ENCODE measurements at regions not wholly inside any gene's neighbourhood (a gene's known extent, or its start where the extent isn't known, plus 50 kb on each side); places are given as distances from the start of the nearest gene placed in this dataset.

- no peak for DNase-seq (ENCODE audit: low spot score)
Measured at GRCh38 chr1:201688514-201688913, 140.4 kb upstream of the IPO9 start.

- no peak for DNase-seq (ENCODE audit: low spot score)
Measured at GRCh38 chr1:201689647-201690046, 139.3 kb upstream of the IPO9 start.

GRCh38 chr1:201690528-201690927 is 138.4 kb upstream of the IPO9 start:
- no peak for DNase-seq (ENCODE audit: low spot score)

- no peak for DNase-seq (ENCODE audit: low spot score)
Measured at GRCh38 chr1:201691716-201692554, 137.0 kb upstream of the IPO9 start.

- no peak for DNase-seq (ENCODE audit: low spot score)
Measured at GRCh38 chr1:201692555-201693394, 136.2 kb upstream of the IPO9 start.

- DNase-seq (ENCODE audit: low spot score): no peak
Measured at GRCh38 chr1:201693890-201694607, 134.9 kb upstream of the IPO9 start.

- DNase-seq (ENCODE audit: low spot score): no peak
Measured at GRCh38 chr1:201694608-201695335, 134.2 kb upstream of the IPO9 start.

- DNase-seq (ENCODE audit: low spot score): no peak
Measured at GRCh38 chr1:201695607-201696006, 133.3 kb upstream of the IPO9 start.

GRCh38 chr1:201696217-201696761 is 132.7 kb upstream of the IPO9 start:
- DNase-seq (ENCODE audit: low spot score): peak; percentile 91

GRCh38 chr1:201697174-201697573 is 131.8 kb upstream of the IPO9 start:
- no peak for DNase-seq (ENCODE audit: low spot score)

- DNase-seq (ENCODE audit: low spot score): no peak
Measured at GRCh38 chr1:201701831-201702230, 127.1 kb upstream of the IPO9 start.

GRCh38 chr1:201702936-201703335 is 126.0 kb upstream of the IPO9 start:
- DNase-seq (ENCODE audit: low spot score): no peak

- DNase-seq (ENCODE audit: low spot score): peak; percentile 88
Measured at GRCh38 chr1:201703621-201704438, 125.1 kb upstream of the IPO9 start.

GRCh38 chr1:201704439-201704792 is 124.5 kb upstream of the IPO9 start:
- no peak for DNase-seq (ENCODE audit: low spot score)

GRCh38 chr1:201705389-201705788 is 123.6 kb upstream of the IPO9 start:
- DNase-seq (ENCODE audit: low spot score): no peak

GRCh38 chr1:201706109-201706508 is 122.8 kb upstream of the IPO9 start:
- DNase-seq (ENCODE audit: low spot score): no peak

GRCh38 chr1:201707027-201707426 is 121.9 kb upstream of the IPO9 start:
- DNase-seq (ENCODE audit: low spot score): no peak

- no peak for DNase-seq (ENCODE audit: low spot score)
Measured at GRCh38 chr1:201707656-201708055, 121.3 kb upstream of the IPO9 start.

- peak; percentile 71 for DNase-seq (ENCODE audit: low spot score)
Measured at GRCh38 chr1:201708085-201708512, 120.9 kb upstream of the IPO9 start.

GRCh38 chr1:201708691-201709090 is 120.3 kb upstream of the IPO9 start:
- no peak for DNase-seq (ENCODE audit: low spot score)

Data from AG20443 (cell line).